ENCODE measurements at regions not wholly inside any gene's neighbourhood (a gene's known extent, or its start where the extent isn't known, plus 50 kb on each side); places are given as distances from the start of the nearest gene placed in this dataset.
A peak's percentile ranks its signal among the peaks of the same experiment; 100 is the strongest.
"Not testable (repeated sequence)": the region's sequence is repeated elsewhere in the genome, so short reads cannot be mapped to it uniquely, and the experiment has no call there.

GRCh38 chr10:90028312-90028711 is 326.9 kb downstream of the KIF20B start:
- H3K4me3 ChIP-seq (ENCODE audit: low read depth, low read length) = no peak overlapping the region
- H3K27me3 ChIP-seq (ENCODE audit: control insufficient read depth, insufficient read depth, low read length) = no peaks in the 10 kb centered on the region
- TF ChIP-seq, protein P1, sequence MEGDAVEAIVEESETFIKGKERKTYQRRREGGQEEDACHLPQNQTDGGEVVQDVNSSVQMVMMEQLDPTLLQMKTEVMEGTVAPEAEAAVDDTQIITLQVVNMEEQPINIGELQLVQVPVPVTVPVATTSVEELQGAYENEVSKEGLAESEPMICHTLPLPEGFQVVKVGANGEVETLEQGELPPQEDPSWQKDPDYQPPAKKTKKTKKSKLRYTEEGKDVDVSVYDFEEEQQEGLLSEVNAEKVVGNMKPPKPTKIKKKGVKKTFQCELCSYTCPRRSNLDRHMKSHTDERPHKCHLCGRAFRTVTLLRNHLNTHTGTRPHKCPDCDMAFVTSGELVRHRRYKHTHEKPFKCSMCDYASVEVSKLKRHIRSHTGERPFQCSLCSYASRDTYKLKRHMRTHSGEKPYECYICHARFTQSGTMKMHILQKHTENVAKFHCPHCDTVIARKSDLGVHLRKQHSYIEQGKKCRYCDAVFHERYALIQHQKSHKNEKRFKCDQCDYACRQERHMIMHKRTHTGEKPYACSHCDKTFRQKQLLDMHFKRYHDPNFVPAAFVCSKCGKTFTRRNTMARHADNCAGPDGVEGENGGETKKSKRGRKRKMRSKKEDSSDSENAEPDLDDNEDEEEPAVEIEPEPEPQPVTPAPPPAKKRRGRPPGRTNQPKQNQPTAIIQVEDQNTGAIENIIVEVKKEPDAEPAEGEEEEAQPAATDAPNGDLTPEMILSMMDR (IDR thresholded peaks at IDR 0.05; ENCODE audit: insufficient read depth, low read depth, low read length) = no peak
- no peak for DNase-seq (ENCODE audit: low read depth)
- CTCF ChIA-PET = no interaction called here
- H3K36me3 ChIP-seq (ENCODE audit: control insufficient read depth, insufficient read depth, low read length) = no peaks in the 10 kb centered on the region
- POLR2A ChIA-PET = no interaction called here

- Histone ChIP-seq H3K27me3 (ENCODE audit: control insufficient read depth, insufficient read depth, low read length) (no peaks in the 10 kb centered on the region), H3K4me3 (ENCODE audit: low read depth, low read length) (no peak overlapping the region), H3K36me3 (ENCODE audit: control insufficient read depth, insufficient read depth, low read length) (no peaks in the 10 kb centered on the region)
- ChIA-PET CTCF (no interaction called here), POLR2A (no interaction called here)
- DNase-seq (ENCODE audit: low read depth) = peak; percentile 32
- TF ChIP-seq, protein P1 (IDR thresholded peaks at IDR 0.05; ENCODE audit: insufficient read depth, low read depth, low read length) = no peak
These were observed 330.4 kb downstream of the KIF20B start for GRCh38 chr10:90031776-90032175.

- peak; percentile 28 for DNase-seq (ENCODE audit: low read depth)
- CTCF ChIA-PET = no interaction called here
- POLR2A ChIA-PET = no interaction called here
- Histone ChIP-seq H3K4me3 (ENCODE audit: low read depth, low read length) (no peak overlapping the region), H3K27me3 (ENCODE audit: control insufficient read depth, insufficient read depth, low read length) (no peaks in the 10 kb centered on the region), H3K36me3 (ENCODE audit: control insufficient read depth, insufficient read depth, low read length) (no peaks in the 10 kb centered on the region)
- TF ChIP-seq, protein P1 (IDR thresholded peaks at IDR 0.05; ENCODE audit: insufficient read depth, low read depth, low read length) = no peak
These were observed 331.1 kb downstream of the KIF20B start for GRCh38 chr10:90032519-90032918.

- CTCF ChIA-PET = not testable (repeated sequence)
These were observed 333.5 kb downstream of the KIF20B start for GRCh38 chr10:90034862-90035261.

GRCh38 chr10:90041585-90041984 is 340.2 kb downstream of the KIF20B start:
- DNase-seq (ENCODE audit: low read depth) = no peak
- no peaks in the 10 kb centered on the region for H3K27me3 ChIP-seq (ENCODE audit: control insufficient read depth, insufficient read depth, low read length)
- POLR2A ChIA-PET = no interaction called here
- H3K4me3 ChIP-seq (ENCODE audit: low read depth, low read length) = no peak overlapping the region
- CTCF ChIA-PET = no interaction called here
- TF ChIP-seq, protein P1 (IDR thresholded peaks at IDR 0.05; ENCODE audit: insufficient read depth, low read depth, low read length) = no peak
- no peaks in the 10 kb centered on the region for H3K36me3 ChIP-seq (ENCODE audit: control insufficient read depth, insufficient read depth, low read length)

More at GRCh38 chr10:90034862-90035261, 333.5 kb downstream of the KIF20B start:
- H3K27me3 ChIP-seq (ENCODE audit: control insufficient read depth, insufficient read depth, low read length); H3K4me3 ChIP-seq (ENCODE audit: low read depth, low read length); DNase-seq (ENCODE audit: low read depth); POLR2A ChIA-PET; H3K36me3 ChIP-seq (ENCODE audit: control insufficient read depth, insufficient read depth, low read length): not testable (repeated sequence)

GRCh38 chr10:90042075-90042474 is 340.7 kb downstream of the KIF20B start:
- H3K36me3 ChIP-seq (ENCODE audit: control insufficient read depth, insufficient read depth, low read length) = no peaks in the 10 kb centered on the region
- DNase-seq (ENCODE audit: low read depth) = no peak
- ChIA-PET POLR2A (no interaction called here), CTCF (no interaction called here)
- TF ChIP-seq, protein P1 (IDR thresholded peaks at IDR 0.05; ENCODE audit: insufficient read depth, low read depth, low read length) = no peak
- no peak overlapping the region for H3K4me3 ChIP-seq (ENCODE audit: low read depth, low read length)
- no peaks in the 10 kb centered on the region for H3K27me3 ChIP-seq (ENCODE audit: control insufficient read depth, insufficient read depth, low read length)

All from BJ (cell line).